HG02840 (cell line): ENCODE measurements at regions not wholly inside any gene's neighbourhood (a gene's known extent, or its start where the extent isn't known, plus 50 kb on each side); places are given as distances from the start of the nearest gene placed in this dataset.
"Not testable (repeated sequence)": the region's sequence is repeated elsewhere in the genome, so short reads cannot be mapped to it uniquely, and the experiment has no call there.

ENCODE experiments used
- ATAC-seq: cut with Tn5 transposase; IDR thresholded peaks from one replicate; pipeline ENCODE4 v1.9.1; 2021; ENCODE audit warnings: mild to moderate bottlenecking, moderate library complexity, moderate number of reproducible peaks; ENCODE audit not compliant: unreplicated experiment, low FRiP score

GRCh38 chr7:135872861-135873260 is 104.3 kb downstream of the MTPN start:
- not testable (repeated sequence) for ATAC-seq

DNA sequence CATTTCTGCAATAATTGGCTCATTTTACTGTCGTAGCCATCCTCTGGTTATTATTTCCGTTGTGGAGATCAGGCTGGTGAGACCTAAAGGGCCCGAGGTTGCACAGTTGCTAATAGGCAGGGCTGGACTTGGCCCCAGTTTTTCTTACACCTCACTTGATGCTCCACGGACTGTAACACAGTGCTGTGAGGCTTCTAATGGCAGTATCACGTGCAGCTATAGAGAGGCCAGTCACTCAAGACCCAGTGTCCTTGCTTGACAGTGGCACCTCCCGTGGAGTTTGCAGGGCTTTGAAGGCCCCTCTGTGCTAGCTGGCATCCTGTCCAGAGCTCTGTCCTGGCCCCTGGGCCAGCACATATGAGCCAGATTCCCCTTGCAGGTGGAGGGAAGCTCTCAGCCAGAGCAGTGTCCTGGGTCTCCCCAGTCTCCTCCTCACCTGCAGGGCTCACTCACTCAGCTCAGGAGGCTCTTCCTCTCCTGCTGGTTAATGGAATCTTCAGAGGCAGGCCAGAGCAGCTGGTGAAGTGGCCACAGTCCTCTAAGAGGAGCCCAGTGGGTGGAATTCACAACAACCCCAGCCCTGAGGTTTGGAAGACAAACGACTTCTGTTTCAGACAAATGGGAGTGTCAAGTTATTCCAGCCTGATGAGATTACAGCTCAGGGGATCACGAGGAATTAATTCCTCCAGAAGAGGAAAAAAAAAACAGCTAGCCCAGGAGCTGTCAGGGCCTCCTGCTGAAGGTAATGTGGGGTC is 114.2 kb upstream of the FAM180A start:
- no peak for ATAC-seq

DNA sequence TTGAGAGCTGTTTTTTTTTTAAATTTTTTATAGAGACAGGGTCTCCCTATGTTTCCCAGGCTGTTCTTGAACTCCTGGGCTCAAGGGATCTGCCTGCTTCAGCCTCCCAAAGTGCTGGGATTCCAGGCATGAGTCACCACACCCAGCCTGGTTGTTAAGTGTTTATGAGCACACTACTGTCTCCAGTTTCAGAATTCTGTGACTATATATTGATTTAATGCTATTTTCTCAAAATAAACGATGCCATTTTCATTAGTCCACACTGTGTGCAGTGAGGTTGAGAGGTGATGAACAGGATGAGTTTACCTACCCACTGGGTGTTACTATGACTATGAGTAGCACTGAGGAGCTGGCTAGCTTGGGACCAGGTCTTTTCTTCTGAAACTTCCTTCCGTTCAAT is 110.9 kb upstream of the FAM180A start:
- no peak for ATAC-seq

DNA sequence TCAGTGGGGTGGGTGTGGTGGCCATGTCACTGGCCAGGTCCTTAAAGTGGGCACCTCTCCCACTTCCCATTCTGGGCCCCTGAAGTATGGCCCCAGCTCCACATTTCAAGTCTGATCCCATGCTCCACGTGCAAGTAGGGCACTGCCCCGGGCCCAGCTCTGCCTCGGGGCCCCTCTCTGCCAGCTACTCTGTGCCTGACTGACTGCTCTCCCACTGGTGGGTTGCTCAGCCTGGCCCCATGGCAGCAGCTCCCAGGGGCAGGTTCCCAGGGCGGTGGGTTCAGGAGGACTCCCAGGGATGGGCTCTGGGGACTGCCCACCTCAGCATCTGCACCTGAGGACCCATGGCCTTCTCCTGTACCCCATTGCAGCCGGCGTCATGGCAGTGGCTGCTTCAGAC is 110.2 kb upstream of the FAM180A start:
- ATAC-seq, result no peak

- no peak for ATAC-seq
Observed at GRCh38 chr7:135858379-135858778, 109.8 kb upstream of the FAM180A start.

- ATAC-seq, result no peak
Observed at GRCh38 chr7:135857519-135858274, 109.1 kb upstream of the FAM180A start.

DNA sequence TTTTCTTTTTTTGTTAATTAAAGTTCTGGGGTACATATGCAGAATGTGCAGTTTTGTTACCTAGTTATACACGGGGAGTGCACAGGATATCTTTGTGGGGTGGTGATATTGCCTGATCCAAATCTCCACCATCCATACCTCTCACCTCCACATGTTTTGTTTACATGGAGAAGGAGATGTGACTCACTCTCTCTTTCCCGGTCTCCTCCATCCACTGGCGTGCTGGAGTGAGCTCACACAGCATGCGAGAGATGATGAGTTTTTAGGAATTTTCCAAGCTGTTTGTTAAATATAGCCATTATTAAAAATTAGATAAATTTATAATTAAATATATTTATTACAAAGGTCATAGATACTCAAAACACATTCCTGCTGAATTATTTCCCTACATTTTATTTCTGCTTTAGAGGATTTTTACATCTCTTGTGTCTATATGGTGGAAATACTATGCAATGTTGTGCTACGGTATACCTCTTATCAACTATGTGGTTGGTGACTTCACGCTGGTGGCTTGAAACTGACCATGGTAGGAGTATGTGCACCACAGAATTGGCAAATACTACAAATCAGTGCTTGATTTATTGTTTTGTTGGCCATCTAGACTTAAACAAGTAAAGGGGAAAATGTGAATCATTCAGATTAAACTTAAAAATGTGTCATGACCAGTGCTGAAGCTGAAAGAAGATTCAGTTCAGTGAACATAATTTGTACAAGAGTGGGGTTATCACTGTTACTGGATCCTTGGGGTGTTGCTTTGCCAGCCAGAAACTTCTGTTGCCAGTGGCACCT is 107.9 kb upstream of the FAM180A start:
- no peak for ATAC-seq

GRCh38 chr7:135855846-135856245 is 107.2 kb upstream of the FAM180A start:
- ATAC-seq, result no peak

GRCh38 chr7:135853499-135853898 is 104.9 kb upstream of the FAM180A start:
- no peak for ATAC-seq

DNA sequence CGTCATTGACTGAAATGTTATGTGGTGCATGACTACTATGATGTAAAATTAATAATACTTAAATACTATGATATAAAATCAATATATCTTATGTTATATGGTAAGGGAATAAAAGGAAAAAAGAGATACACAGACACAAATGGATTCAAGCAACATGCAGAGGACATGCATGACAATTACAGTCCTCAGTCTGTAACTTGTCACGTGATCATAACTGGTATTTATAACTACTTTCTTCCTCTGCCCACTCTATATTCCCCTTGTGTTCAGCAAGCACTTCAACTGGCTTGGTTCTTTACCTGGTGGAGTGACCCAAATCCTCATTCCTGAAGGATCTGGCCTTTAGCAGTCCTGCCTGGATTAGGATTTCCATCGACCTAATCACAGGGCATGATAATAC is 104.4 kb upstream of the FAM180A start:
- no peak for ATAC-seq

DNA sequence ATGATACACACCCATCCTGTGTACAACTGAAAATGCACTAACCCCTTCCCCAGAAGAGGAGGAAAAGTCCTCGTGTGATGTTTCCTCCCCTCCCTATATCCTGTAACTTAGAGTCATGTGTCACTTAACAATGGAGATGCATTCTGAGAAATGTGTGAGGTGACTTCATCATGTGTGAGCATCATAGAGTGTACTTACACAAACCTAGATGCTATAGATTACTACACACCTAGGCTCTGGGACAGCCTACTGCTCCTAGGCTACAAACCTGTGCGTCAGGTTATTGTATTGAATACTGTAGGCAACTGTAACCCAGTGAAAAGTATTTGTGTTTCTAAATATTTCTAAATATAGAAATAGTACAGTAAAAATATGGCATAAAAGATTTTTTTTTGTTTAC is 98.6 kb upstream of the FAM180A start:
- no peak for ATAC-seq

- no peak for ATAC-seq
Observed at GRCh38 chr7:135846339-135846738, 97.7 kb upstream of the FAM180A start.

- no peak for ATAC-seq
Observed at GRCh38 chr7:135845415-135846075, 96.9 kb upstream of the FAM180A start.

GRCh38 chr7:135844903-135845302 is 96.3 kb upstream of the FAM180A start:
- ATAC-seq, result no peak

- peak; percentile 98 for ATAC-seq
Observed at GRCh38 chr7:135843214-135843613, 94.6 kb upstream of the FAM180A start.

GRCh38 chr7:135842446-135843179 is 94.0 kb upstream of the FAM180A start:
- no peak for ATAC-seq

- ATAC-seq, result no peak
Observed at GRCh38 chr7:135840591-135840990, 92.0 kb upstream of the FAM180A start.

- ATAC-seq, result no peak
Observed at GRCh38 chr7:135837675-135838074, 89.1 kb upstream of the FAM180A start.

GRCh38 chr7:135834266-135834665 is 85.7 kb upstream of the FAM180A start:
- ATAC-seq, result no peak

GRCh38 chr7:135833642-135834041 is 85.0 kb upstream of the FAM180A start:
- no peak for ATAC-seq
